Keratinocyte (primary cell): ENCODE measurements at regions not wholly inside any gene's neighbourhood (a gene's known extent, or its start where the extent isn't known, plus 50 kb on each side); places are given as distances from the start of the nearest gene placed in this dataset.
"Not testable (repeated sequence)": the region's sequence is repeated elsewhere in the genome, so short reads cannot be mapped to it uniquely, and the experiment has no call there.

Experiments used
- DNase-seq: peaks from one replicate; pipeline ENCODE4 v3.0.0-alpha.2; 2011; ENCODE audit warnings: low read depth, missing footprints, low spot score
- FAIRE-seq: peaks from 2 replicates; lab custom pipeline; 2011; peaks lifted over from hg19 to GRCh38; lab: Jason Lieb, UNC
- H2AFZ ChIP-seq: 2 replicates; pipeline ENCODE4 v1.6.0; 2012; ENCODE audit warnings: low read length, control low read depth, inconsistent platforms; ENCODE audit not compliant: control insufficient read depth
- H3K27ac ChIP-seq: 2 replicates; pipeline ENCODE4 v1.5.1; 2011; ENCODE audit warnings: low read length; ENCODE audit not compliant: control insufficient read depth, insufficient read depth
- H3K27me3 ChIP-seq: 3 replicates; pipeline ENCODE4 v1.6.0; 2011; ENCODE audit warnings: low read length; ENCODE audit not compliant: control insufficient read depth, insufficient read depth; ENCODE audit errors: extremely low read depth
- H3K36me3 ChIP-seq, 2 experiments: 2 replicates in 1 of 2; 3 replicates in 1 of 2; pipeline ENCODE4 v1.5.1; 2011; ENCODE audit warnings: low read length in 2 of 2, mild to moderate bottlenecking in 1 of 2; ENCODE audit not compliant: control insufficient read depth in 2 of 2, insufficient read depth in 2 of 2; ENCODE audit errors: extremely low read depth in 1 of 2
- H3K4me1 ChIP-seq: 3 replicates; pipeline ENCODE4 v1.5.1; 2011; ENCODE audit warnings: low read length; ENCODE audit not compliant: control insufficient read depth, insufficient read depth; ENCODE audit errors: extremely low read depth
- H3K4me2 ChIP-seq: 3 replicates; pipeline ENCODE4 v1.6.0; 2011; ENCODE audit warnings: low read depth, low read length; ENCODE audit not compliant: control insufficient read depth, insufficient read depth; ENCODE audit errors: extremely low read depth
- H3K4me3 ChIP-seq, 3 experiments: fragments of 200-600 bp in 1 of 3; sonication (generic) in 1 of 3; 2 replicates in 2 of 3; 3 replicates in 1 of 3; pipeline ENCODE4 v1.5.1; 2011 to 2016; ENCODE audit warnings: low read length in 3 of 3, mild to moderate bottlenecking in 3 of 3, control low read depth in 2 of 3, inconsistent platforms in 1 of 3, low read depth in 1 of 3, mixed read lengths in 1 of 3, mixed run types in 1 of 3, moderate library complexity in 1 of 3; ENCODE audit not compliant: control insufficient read depth in 2 of 3, insufficient read depth in 2 of 3; ENCODE audit errors: extremely low read depth in 1 of 3
- H3K79me2 ChIP-seq: 2 replicates; pipeline ENCODE4 v1.6.0; 2012; ENCODE audit warnings: low read length; ENCODE audit not compliant: control insufficient read depth, insufficient read depth
- H3K9ac ChIP-seq: 3 replicates; pipeline ENCODE4 v1.6.0; 2011; ENCODE audit warnings: low read length; ENCODE audit not compliant: control insufficient read depth, insufficient read depth; ENCODE audit errors: extremely low read depth
- H3K9me1 ChIP-seq: 3 replicates; pipeline ENCODE4 v1.6.0; 2011; ENCODE audit warnings: low read length; ENCODE audit not compliant: control insufficient read depth, insufficient read depth; ENCODE audit errors: extremely low read depth
- H3K9me3 ChIP-seq: 2 replicates; pipeline ENCODE4 v1.5.1; 2012; ENCODE audit warnings: low read depth, low read length; ENCODE audit not compliant: control insufficient read depth
- H4K20me1 ChIP-seq: 3 replicates; pipeline ENCODE4 v1.6.0; 2011; ENCODE audit warnings: low read length; ENCODE audit not compliant: control insufficient read depth, insufficient read depth; ENCODE audit errors: extremely low read depth
- EZH2 ChIP-seq: IDR thresholded peaks from one replicate; pipeline ENCODE4 v1.6.1; 2012; ENCODE audit warnings: inconsistent platforms, mild to moderate bottlenecking, low read length, moderate library complexity
- dilution Hi-C: fragments of 300-500 bp; cut with MboI; formaldehyde crosslinking; loops from one replicate; pipeline ENCODE4 v1.7.0; 2020; ENCODE audit warnings: low sequenced_read_pairs; ENCODE audit not compliant: extremely low pct_ligation_motif_present
- TF ChIP-seq, protein P1 (sequence below), 3 experiments: IDR thresholded peaks in 1 of 3; conservative IDR thresholded peaks in 1 of 3; optimal IDR thresholded peaks in 1 of 3; 2 replicates in 2 of 3; 3 replicates in 1 of 3; pipeline versions ENCODE3 to v1.5.1; 2011; ENCODE audit warnings: low read length in 3 of 3, mild to moderate bottlenecking in 3 of 3, moderate library complexity in 2 of 3, control low read depth in 1 of 3, inconsistent platforms in 1 of 3; ENCODE audit not compliant: insufficient read depth in 2 of 3; ENCODE audit errors: extremely low read depth in 1 of 3

DNA sequence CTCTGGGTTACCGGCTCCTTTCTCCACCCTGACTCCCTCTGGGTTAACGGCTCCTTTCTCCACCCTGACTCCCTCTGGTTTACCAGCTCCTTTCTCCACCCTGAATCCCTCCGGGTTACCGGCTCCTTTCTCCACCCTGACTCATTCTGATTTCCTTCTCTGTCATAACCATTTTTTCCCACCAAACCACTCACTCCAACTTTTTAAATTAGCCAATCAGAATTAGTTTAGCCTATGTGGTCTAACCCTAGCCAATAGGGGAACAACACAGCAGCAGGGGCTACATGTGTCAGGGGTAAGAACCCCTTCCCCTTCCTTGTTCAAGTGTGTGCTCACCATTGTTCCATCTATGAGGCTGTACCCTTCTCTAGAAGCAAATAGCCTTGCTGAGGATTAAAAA is 98.4 kb upstream of the RBM19 start:
- no peaks in the 10 kb centered on the region for H3K4me1 ChIP-seq
- no peaks in the 10 kb centered on the region for H3K9me3 ChIP-seq
- no peak overlapping the region for H3K27ac ChIP-seq
- H4K20me1 ChIP-seq, result no peaks in the 10 kb centered on the region
- DNase-seq, result no peak
- TF ChIP-seq EZH2, result no peak
- TF ChIP-seq, protein P1, sequence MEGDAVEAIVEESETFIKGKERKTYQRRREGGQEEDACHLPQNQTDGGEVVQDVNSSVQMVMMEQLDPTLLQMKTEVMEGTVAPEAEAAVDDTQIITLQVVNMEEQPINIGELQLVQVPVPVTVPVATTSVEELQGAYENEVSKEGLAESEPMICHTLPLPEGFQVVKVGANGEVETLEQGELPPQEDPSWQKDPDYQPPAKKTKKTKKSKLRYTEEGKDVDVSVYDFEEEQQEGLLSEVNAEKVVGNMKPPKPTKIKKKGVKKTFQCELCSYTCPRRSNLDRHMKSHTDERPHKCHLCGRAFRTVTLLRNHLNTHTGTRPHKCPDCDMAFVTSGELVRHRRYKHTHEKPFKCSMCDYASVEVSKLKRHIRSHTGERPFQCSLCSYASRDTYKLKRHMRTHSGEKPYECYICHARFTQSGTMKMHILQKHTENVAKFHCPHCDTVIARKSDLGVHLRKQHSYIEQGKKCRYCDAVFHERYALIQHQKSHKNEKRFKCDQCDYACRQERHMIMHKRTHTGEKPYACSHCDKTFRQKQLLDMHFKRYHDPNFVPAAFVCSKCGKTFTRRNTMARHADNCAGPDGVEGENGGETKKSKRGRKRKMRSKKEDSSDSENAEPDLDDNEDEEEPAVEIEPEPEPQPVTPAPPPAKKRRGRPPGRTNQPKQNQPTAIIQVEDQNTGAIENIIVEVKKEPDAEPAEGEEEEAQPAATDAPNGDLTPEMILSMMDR (optimal IDR thresholded peaks at IDR 0.05 in 1 of 3, IDR thresholded peaks at IDR 0.05 in 1 of 3, conservative IDR thresholded peaks at IDR 0.05 in 1 of 3; ENCODE audit: extremely low read depth in 1 of 3, insufficient read depth in 2 of 3, low read length in 3 of 3), result no peak
- no peak for FAIRE-seq
- no peak overlapping the region for H3K9ac ChIP-seq
- H2AFZ ChIP-seq, result no peak overlapping the region
- no peak overlapping the region for H3K4me2 ChIP-seq
- no peaks in the 10 kb centered on the region for H3K79me2 ChIP-seq
- no peaks in the 10 kb centered on the region for H3K36me3 ChIP-seq
- no peaks in the 10 kb centered on the region for H3K9me1 ChIP-seq
- H3K4me3 ChIP-seq, result no peak overlapping the region
- dilution Hi-C loops, result no loop called here
- no peaks in the 10 kb centered on the region for H3K27me3 ChIP-seq

DNA sequence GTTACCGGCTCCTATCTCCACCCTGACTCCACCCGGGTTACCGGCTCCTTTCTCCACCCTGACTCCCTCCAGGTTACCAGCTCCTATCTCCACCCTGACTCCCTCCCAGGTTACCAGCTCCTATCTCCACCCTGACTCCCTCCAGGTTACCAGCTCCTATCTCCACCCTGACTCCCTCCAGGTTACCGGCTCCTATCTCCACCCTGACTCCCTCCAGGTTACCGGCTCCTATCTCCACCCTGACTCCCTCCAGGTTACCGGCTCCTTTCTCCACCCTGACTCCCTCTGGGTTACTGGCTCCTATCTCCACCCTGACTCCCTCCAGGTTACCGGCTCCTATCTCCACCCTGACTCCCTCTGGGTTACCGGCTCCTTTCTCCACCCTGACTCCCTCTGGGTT is 97.9 kb upstream of the RBM19 start:
- H2AFZ ChIP-seq, H3K27me3 ChIP-seq, H3K9me1 ChIP-seq, H3K4me1 ChIP-seq, H3K79me2 ChIP-seq, DNase-seq, H3K4me2 ChIP-seq, H4K20me1 ChIP-seq, dilution Hi-C loops, FAIRE-seq, H3K9ac ChIP-seq, H3K36me3 ChIP-seq, H3K4me3 ChIP-seq, H3K27ac ChIP-seq, H3K9me3 ChIP-seq: not testable (repeated sequence)

DNA sequence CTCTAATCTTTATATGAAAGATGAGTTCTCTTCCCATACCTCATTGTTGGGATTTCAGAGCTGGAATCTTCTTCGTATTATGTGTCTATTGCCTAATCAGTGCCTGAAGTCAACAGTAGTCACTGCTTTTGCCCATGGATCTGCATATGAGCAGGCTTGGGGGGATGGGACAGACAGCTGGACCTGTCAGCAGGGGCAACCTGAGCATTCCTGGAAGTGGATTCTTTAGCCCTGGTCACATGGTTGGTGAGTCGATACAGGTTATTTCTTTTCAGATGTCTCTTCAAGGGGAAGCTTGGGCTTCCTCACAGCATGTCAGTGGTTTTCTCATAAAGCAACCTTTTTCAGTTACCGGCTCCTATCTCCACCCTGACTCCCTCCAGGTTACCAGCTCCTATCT is 97.3 kb upstream of the RBM19 start:
- no peaks in the 10 kb centered on the region for H4K20me1 ChIP-seq
- no peaks in the 10 kb centered on the region for H3K9me3 ChIP-seq
- H3K9ac ChIP-seq, result no peak overlapping the region
- TF ChIP-seq, protein P1 (optimal IDR thresholded peaks at IDR 0.05 in 1 of 3, IDR thresholded peaks at IDR 0.05 in 1 of 3, conservative IDR thresholded peaks at IDR 0.05 in 1 of 3; ENCODE audit: extremely low read depth in 1 of 3, insufficient read depth in 2 of 3, low read length in 3 of 3), result no peak
- no peak for TF ChIP-seq EZH2
- no peak overlapping the region for H3K4me2 ChIP-seq
- H2AFZ ChIP-seq, result no peak overlapping the region
- no peaks in the 10 kb centered on the region for H3K4me1 ChIP-seq
- dilution Hi-C loops, result no loop called here
- no peak overlapping the region for H3K4me3 ChIP-seq
- no peak overlapping the region for H3K27ac ChIP-seq
- H3K9me1 ChIP-seq, result no peaks in the 10 kb centered on the region
- DNase-seq (no peak), FAIRE-seq (no peak)
- H3K36me3 ChIP-seq, result no peaks in the 10 kb centered on the region
- H3K27me3 ChIP-seq, result no peaks in the 10 kb centered on the region
- no peaks in the 10 kb centered on the region for H3K79me2 ChIP-seq

DNA sequence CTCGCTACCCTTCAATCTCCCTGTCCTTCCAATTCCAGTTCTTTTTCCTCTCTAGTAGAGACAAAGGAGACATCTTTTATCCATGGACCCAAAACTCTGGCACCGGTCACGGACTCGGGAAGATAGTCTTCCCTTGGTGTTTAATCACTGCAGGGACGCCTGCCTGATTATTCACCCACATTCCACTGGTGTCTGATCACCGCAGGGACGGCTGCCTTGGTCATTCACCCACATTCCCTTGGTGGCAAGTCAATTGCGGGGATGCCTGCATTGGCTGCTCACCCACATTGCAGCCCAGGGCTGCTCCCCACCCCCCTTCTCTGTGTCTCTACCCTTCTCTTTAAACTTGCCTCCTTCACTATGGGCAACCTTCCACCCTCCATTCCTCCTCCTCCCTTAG is 90.2 kb upstream of the RBM19 start:
- FAIRE-seq, H3K27ac ChIP-seq, H4K20me1 ChIP-seq, H3K4me1 ChIP-seq, H2AFZ ChIP-seq, H3K9me1 ChIP-seq, H3K9ac ChIP-seq, dilution Hi-C loops, H3K36me3 ChIP-seq, H3K79me2 ChIP-seq, H3K9me3 ChIP-seq, H3K27me3 ChIP-seq, H3K4me3 ChIP-seq, H3K4me2 ChIP-seq, DNase-seq: not testable (repeated sequence)
